ENCODE measurements at regions not wholly inside any gene's neighbourhood (a gene's known extent, or its start where the extent isn't known, plus 50 kb on each side); places are given as distances from the start of the nearest gene placed in this dataset.

GRCh38 chr6:21469213-21469612 is 124.3 kb upstream of the SOX4 start:
- Histone ChIP-seq H3K4me1 (ENCODE audit: control insufficient read depth in 1 of 2, insufficient read depth in 2 of 2, low read length in 2 of 2) (peaks cover 0 to 2% of the 10 kb centered on the region in 2 experiments), H3K4me2 (ENCODE audit: low read length) (no peak overlapping the region), H3K27ac (ENCODE audit: low read depth, low read length) (no peak overlapping the region), H2AK5ac (ENCODE audit: low read length) (no peak overlapping the region), H3K79me1 (ENCODE audit: low read length) (no peaks in the 10 kb centered on the region), H3K9me3 (ENCODE audit: insufficient read depth, low read depth, low read length) (peaks cover 4% of the 10 kb centered on the region), H2BK12ac (ENCODE audit: low read length) (no peak overlapping the region), H3K36me3 (ENCODE audit: control insufficient read depth in 1 of 2, insufficient read depth in 2 of 2, low read length in 2 of 2) (no peaks in the 10 kb centered on the region), H3K4ac (ENCODE audit: low read depth, low read length) (no peak overlapping the region), H3K14ac (ENCODE audit: low read length) (no peak overlapping the region), H3K4me3 (ENCODE audit: low read depth, low read length) (no peak overlapping the region), H3K27me3 (ENCODE audit: insufficient read depth, low read length) (no peaks in the 10 kb centered on the region), H3K9ac (ENCODE audit: low read length) (no peak overlapping the region), H4K12ac (ENCODE audit: low read depth, low read length) (no peak overlapping the region), H2BK5ac (ENCODE audit: low read depth, low read length, poor library complexity) (no peak overlapping the region), H2AFZ (ENCODE audit: insufficient read depth, low read length, poor library complexity) (no peak overlapping the region), H4K91ac (ENCODE audit: low read depth, low read length) (no peak overlapping the region), H2BK120ac (ENCODE audit: insufficient read depth, low read length, poor library complexity) (no peak overlapping the region), H3K23ac (ENCODE audit: low read length) (no peak overlapping the region), H3K79me2 (ENCODE audit: control insufficient read depth, insufficient read depth, low read length, poor library complexity) (no peaks in the 10 kb centered on the region), H3K18ac (ENCODE audit: low read length) (no peak overlapping the region), H4K8ac (ENCODE audit: low read depth, low read length) (no peak overlapping the region)
- no peak for DNase-seq
- WGBS (ENCODE audit: extremely low coverage, insufficient coverage, insufficient read length): 100% methylated on average over 1 of the region's 3 CpGs

DNA sequence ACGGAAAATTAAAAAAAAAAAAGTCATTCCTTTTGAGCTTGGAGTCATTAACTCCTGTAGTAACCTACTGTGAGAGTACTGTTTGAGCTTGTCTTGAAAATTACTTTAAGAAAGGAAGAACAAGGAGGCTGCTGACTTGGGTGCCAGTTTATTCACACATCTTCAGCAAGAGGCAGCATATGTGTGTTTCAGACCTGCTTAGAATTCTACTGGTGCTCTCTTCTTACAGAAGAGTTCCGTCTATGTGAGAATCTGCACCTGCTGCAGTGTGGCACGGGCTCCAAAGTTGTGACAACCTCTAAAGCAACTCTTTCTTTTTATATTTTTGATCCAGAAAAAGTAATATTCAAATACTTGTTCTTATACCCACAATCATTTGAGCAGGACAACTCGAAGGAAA is 117.4 kb upstream of the SOX4 start:
- no peaks in the 10 kb centered on the region for H3K36me3 ChIP-seq (ENCODE audit: control insufficient read depth in 1 of 2, insufficient read depth in 2 of 2, low read length in 2 of 2)
- no peaks in the 10 kb centered on the region for H3K27me3 ChIP-seq (ENCODE audit: insufficient read depth, low read length)
- H2BK12ac ChIP-seq (ENCODE audit: low read length): no peak overlapping the region
- no peak overlapping the region for H4K91ac ChIP-seq (ENCODE audit: low read depth, low read length)
- H3K14ac ChIP-seq (ENCODE audit: low read length): no peak overlapping the region
- H2BK120ac ChIP-seq (ENCODE audit: insufficient read depth, low read length, poor library complexity): no peak overlapping the region
- H3K4me1 ChIP-seq (ENCODE audit: control insufficient read depth in 1 of 2, insufficient read depth in 2 of 2, low read length in 2 of 2): no peaks in the 10 kb centered on the region
- no peak overlapping the region for H3K4me3 ChIP-seq (ENCODE audit: low read depth, low read length)
- no peak overlapping the region for H4K12ac ChIP-seq (ENCODE audit: low read depth, low read length)
- H2AK5ac ChIP-seq (ENCODE audit: low read length): no peak overlapping the region
- no peaks in the 10 kb centered on the region for H3K79me2 ChIP-seq (ENCODE audit: control insufficient read depth, insufficient read depth, low read length, poor library complexity)
- no peaks in the 10 kb centered on the region for H3K79me1 ChIP-seq (ENCODE audit: low read length)
- H3K4ac ChIP-seq (ENCODE audit: low read depth, low read length): no peak overlapping the region
- H3K18ac ChIP-seq (ENCODE audit: low read length): no peak overlapping the region
- no peak for DNase-seq
- H3K4me2 ChIP-seq (ENCODE audit: low read length): no peak overlapping the region
- no peak overlapping the region for H4K8ac ChIP-seq (ENCODE audit: low read depth, low read length)
- no peak overlapping the region for H3K9ac ChIP-seq (ENCODE audit: low read length)
- WGBS (ENCODE audit: extremely low coverage, insufficient coverage, insufficient read length): no CpG with 5 or more reads among the region's 4 CpGs
- H2AFZ ChIP-seq (ENCODE audit: insufficient read depth, low read length, poor library complexity): no peak overlapping the region
- H3K9me3 ChIP-seq (ENCODE audit: insufficient read depth, low read depth, low read length): no peaks in the 10 kb centered on the region
- no peak overlapping the region for H3K27ac ChIP-seq (ENCODE audit: low read depth, low read length)
- H3K23ac ChIP-seq (ENCODE audit: low read length): no peak overlapping the region
- H2BK5ac ChIP-seq (ENCODE audit: low read depth, low read length, poor library complexity): no peak overlapping the region

- Histone ChIP-seq H3K14ac (ENCODE audit: low read length) (no peak overlapping the region), H2BK5ac (ENCODE audit: low read depth, low read length, poor library complexity) (no peak overlapping the region), H3K27me3 (ENCODE audit: insufficient read depth, low read length) (no peaks in the 10 kb centered on the region), H3K36me3 (ENCODE audit: control insufficient read depth in 1 of 2, insufficient read depth in 2 of 2, low read length in 2 of 2) (no peaks in the 10 kb centered on the region), H3K23ac (ENCODE audit: low read length) (no peak overlapping the region), H4K8ac (ENCODE audit: low read depth, low read length) (no peak overlapping the region), H2BK12ac (ENCODE audit: low read length) (no peak overlapping the region), H3K79me1 (ENCODE audit: low read length) (no peaks in the 10 kb centered on the region), H3K4me3 (ENCODE audit: low read depth, low read length) (no peak overlapping the region), H3K18ac (ENCODE audit: low read length) (no peak overlapping the region), H2AFZ (ENCODE audit: insufficient read depth, low read length, poor library complexity) (no peak overlapping the region), H3K4me1 (ENCODE audit: control insufficient read depth in 1 of 2, insufficient read depth in 2 of 2, low read length in 2 of 2) (no peaks in the 10 kb centered on the region), H4K91ac (ENCODE audit: low read depth, low read length) (no peak overlapping the region), H3K4me2 (ENCODE audit: low read length) (no peak overlapping the region), H2AK5ac (ENCODE audit: low read length) (no peak overlapping the region), H3K4ac (ENCODE audit: low read depth, low read length) (no peak overlapping the region), H3K27ac (ENCODE audit: low read depth, low read length) (no peak overlapping the region), H3K9me3 (ENCODE audit: insufficient read depth, low read depth, low read length) (no peaks in the 10 kb centered on the region), H2BK120ac (ENCODE audit: insufficient read depth, low read length, poor library complexity) (no peak overlapping the region), H3K9ac (ENCODE audit: low read length) (no peak overlapping the region), H3K79me2 (ENCODE audit: control insufficient read depth, insufficient read depth, low read length, poor library complexity) (no peaks in the 10 kb centered on the region), H4K12ac (ENCODE audit: low read depth, low read length) (no peak overlapping the region)
- DNase-seq: peak in 1 of 2 donors; percentile 26
- WGBS (ENCODE audit: extremely low coverage, insufficient coverage, insufficient read length): no CpG with 5 or more reads among the region's 2 CpGs
These were observed 115.1 kb upstream of the SOX4 start for GRCh38 chr6:21478411-21478810.

DNA sequence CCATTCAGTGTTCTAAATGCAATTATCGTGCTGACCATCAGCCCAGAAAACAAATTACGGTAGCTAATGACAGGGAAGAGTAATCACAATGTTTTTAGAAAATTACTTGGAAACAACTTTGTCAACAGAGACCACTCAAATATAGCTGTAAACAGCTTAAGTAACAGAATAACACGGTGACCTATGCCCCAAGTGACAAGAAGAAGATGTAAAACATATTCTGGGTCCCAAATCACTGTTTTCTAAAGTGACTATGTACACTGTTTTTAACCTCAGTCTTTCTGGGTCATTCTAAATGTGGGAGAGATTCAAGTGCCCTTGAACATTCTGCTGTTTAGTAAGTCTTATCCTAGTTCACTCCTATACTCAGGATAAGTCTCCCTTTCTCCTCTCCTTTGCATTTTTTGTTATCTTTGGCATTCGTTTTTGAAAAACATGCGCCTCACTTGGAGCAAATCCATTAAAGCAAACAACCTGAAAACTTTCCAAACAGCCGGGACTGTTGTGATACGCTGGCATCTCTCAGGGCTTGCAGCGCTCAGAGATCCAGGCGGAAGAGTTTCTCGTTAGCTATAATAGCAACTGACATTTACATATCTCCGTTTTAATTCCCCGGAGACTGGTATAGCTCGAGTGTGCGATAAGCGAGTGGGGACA is 114.5 kb upstream of the SOX4 start:
- Histone ChIP-seq H3K4ac (ENCODE audit: low read depth, low read length) (no peak overlapping the region), H2BK120ac (ENCODE audit: insufficient read depth, low read length, poor library complexity) (no peak overlapping the region), H2BK5ac (ENCODE audit: low read depth, low read length, poor library complexity) (no peak overlapping the region), H3K18ac (ENCODE audit: low read length) (no peak overlapping the region), H3K9ac (ENCODE audit: low read length) (no peak overlapping the region), H3K79me2 (ENCODE audit: control insufficient read depth, insufficient read depth, low read length, poor library complexity) (no peaks in the 10 kb centered on the region), H3K4me3 (ENCODE audit: low read depth, low read length) (no peak overlapping the region), H3K4me2 (ENCODE audit: low read length) (no peak overlapping the region), H2BK12ac (ENCODE audit: low read length) (no peak overlapping the region), H3K23ac (ENCODE audit: low read length) (no peak overlapping the region), H3K27me3 (ENCODE audit: insufficient read depth, low read length) (no peaks in the 10 kb centered on the region), H3K79me1 (ENCODE audit: low read length) (no peaks in the 10 kb centered on the region), H2AK5ac (ENCODE audit: low read length) (no peak overlapping the region), H4K91ac (ENCODE audit: low read depth, low read length) (no peak overlapping the region), H3K4me1 (ENCODE audit: control insufficient read depth in 1 of 2, insufficient read depth in 2 of 2, low read length in 2 of 2) (no peaks in the 10 kb centered on the region), H3K36me3 (ENCODE audit: control insufficient read depth in 1 of 2, insufficient read depth in 2 of 2, low read length in 2 of 2) (no peaks in the 10 kb centered on the region), H4K8ac (ENCODE audit: low read depth, low read length) (no peak overlapping the region), H2AFZ (ENCODE audit: insufficient read depth, low read length, poor library complexity) (no peak overlapping the region), H3K9me3 (ENCODE audit: insufficient read depth, low read depth, low read length) (no peaks in the 10 kb centered on the region), H3K27ac (ENCODE audit: low read depth, low read length) (no peak overlapping the region), H4K12ac (ENCODE audit: low read depth, low read length) (no peak overlapping the region), H3K14ac (ENCODE audit: low read length) (no peak overlapping the region)
- DNase-seq: peak in 1 of 2 donors; percentile 43
- no CpG with 5 or more reads among the region's 15 CpGs for WGBS (ENCODE audit: extremely low coverage, insufficient coverage, insufficient read length)
